ENCODE measurements at regions not wholly inside any gene's neighbourhood (a gene's known extent, or its start where the extent isn't known, plus 50 kb on each side); places are given as distances from the start of the nearest gene placed in this dataset.

DNA sequence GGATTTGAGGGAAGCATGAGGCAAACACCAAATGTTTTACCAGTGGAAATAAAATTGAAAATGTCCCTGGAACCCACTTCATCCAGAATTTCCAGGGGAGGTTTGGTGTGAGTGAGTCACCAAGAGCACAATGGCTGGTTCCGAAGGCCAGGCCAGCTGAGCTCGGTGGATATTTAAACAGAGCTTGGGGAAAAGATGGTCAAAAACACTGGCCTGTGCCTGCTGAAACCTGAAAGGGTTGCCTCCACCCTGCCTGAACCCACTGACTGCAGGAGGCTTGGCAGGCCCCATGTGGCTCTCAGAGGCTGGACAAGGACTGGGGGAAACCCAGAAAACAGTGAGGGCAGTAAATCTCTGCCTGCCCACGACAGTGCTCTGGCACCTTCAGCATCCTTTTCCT, 93.9 kb downstream of the TTC32 start:
- DNase-seq = no peak

DNA sequence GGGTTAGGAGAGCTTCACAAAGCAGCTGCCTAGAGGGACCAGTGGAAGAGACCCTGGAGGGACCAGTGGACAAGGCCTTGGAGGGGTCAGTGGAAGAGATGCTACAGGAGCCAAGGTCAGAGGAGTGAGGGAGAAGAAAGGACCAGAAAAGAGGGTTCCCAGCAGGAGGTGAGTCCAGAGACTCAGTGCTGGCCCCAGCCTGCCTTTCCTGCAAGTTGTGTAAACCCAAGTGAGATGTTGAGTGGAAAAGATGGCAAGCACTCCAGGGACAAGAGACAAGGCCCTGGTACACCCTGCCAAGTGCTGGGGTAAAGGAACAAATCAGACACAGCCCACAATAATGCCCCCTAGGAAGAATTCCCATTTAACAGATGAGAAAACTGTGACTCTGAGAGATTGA, 94.4 kb downstream of the TTC32 start:
- no peak for DNase-seq

DNA sequence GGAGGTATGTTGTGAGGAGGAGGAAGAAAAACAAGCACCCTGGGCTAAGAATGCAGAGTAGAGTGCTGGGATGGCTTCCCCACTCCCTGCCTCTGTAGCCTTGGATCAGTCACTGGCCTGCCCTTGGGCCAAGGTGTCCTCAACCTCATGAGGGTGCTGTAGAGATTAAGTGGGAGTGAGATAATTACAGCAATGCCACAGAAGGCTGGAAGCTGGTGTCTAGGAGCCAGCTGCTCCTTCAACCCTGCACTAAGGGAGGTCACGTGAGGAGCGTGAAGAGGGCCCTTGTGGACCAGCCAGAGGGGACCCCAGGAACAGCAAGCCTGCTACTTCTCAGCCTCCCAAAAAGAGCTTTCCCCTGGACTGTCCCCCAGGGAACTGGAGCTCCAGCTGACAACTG, 95.2 kb downstream of the TTC32 start:
- DNase-seq = no peak

DNA sequence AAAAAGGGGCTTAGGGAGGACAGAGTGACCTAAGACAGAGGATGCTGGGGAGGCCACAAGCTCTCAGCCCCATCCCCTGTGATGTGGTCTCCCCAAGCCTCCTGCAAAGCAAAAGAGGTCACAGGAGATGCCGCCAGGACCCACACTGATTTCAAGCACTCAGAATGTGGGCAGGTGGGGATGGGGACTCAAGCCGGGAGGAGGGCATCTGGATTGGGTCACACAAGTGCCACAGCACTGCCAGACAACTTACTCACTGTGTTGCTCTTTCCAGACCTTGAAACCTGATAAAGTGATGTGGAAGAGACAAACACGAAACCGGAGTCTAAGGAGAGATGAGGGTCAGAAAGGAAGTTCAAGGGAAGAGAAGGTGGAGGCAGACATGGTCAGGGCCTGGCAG, 95.7 kb downstream of the TTC32 start:
- no peak for DNase-seq

DNA sequence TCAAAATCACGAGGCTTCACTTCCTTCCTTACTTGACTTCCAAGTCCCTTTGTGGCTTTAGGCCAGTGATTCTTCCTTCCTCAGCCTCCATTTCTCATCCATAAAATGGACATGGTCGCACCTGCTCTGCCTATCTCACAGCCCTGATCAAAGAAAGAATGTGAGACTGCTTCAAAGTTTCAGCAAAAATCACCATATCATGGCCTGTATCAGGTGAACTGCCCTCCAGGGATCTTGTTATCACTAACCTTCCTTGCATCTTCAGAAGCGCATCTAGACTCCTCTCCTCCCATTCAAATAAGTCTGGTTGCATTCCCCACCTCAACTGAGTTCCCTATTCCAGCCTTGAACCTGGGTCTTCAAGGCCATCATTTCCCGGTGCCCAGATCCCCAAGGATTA, 96.5 kb downstream of the TTC32 start:
- no peak for DNase-seq

DNA sequence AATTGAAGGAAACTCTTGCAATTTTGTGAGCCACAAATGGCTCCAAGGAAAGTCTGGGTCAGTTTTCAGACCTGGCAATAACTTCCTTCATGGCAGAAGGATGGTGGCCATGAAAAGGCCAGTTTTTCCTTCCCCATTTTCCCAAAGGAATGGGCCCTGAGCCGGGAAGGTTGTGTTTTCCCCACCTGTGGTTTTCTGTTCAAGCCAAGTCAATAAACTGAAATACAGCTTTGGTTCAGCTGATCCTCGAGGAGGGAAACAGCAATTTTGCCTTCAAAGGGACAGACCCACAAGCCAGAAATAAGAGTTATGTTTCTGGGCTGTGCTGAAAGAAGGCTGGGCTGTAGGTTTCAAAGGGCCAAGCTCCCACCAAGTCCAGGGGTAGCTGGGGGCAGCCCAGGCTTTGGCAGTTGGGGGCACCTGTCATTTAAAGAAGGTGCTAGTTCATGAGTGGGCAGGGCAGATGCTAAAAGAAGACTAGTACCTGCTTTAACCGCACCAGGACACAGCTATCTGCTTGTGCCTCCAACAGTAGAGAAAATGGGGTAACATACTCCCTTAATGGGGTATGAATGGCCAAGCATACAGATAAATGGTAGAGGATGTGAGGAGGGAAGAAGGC, 97.0 kb downstream of the TTC32 start:
- no peak for DNase-seq

DNA sequence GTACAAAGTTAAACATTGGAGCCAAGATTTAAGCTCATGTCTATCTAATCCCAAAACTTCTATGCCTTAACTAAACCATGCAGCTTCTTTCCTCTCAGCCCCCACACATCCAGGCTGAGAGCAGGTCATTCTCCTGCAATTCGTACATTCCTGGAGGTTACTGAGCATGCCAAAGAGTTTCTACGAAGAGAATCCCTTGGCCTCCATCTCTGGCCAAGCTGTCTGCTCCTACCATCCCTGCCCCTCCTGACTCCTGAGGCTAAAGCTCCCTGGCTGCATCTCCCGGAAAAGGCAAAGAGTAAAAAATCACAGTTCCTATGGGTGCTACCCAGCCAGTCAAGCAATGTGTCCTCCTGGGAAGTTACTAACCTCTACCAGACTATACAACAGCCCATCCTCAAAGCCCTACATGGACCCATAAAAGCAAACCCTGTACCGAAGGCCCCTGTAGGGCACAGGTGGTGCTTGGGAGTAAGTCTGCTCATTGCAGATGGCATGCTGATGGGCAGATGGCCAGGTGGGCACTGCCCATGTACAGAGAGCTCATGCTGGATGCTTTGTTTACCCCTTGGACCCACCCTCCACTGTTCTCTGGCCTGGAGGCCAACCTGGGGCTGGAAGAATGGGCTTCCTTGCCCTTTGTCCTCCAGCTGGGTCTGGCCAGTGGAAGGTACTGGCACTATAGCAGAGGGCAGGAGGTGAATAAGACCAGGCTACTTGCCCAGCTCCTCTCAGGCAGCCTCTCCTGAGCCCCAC, 99.5 kb downstream of the TTC32 start:
- DNase-seq = no peak

DNA sequence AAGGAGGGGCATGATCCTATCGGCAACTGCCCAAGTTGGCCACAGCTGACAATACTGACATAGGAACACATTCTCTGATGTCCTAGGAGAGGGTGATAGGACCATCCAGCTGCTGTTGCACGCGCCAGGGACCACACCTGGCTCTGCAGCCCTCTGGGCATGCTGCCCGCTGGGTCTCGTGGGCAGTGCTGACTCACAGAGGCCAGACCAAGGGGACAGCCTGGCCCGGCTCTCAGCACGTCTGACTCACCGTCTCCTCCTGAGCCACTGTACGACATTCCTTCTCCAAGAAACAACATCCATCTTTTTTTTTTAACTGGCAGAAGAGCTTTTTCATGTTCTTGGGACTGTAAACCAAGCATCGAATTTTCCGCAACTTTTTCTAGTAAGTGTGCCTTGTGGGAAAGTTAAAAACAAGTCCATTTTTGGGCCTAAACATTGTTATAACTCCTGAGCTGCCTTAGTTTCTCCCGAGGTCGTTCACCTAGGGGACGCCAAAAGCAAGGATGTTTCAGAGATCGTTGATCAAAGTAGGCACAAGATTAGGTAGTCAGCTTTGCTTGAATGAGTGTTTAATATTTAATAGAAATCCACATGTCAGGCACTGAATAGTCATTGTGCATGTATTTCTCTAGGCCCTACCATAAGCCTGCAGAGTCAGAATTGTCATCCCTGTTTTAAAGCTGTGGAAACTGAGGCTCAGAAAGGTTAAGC, 100.3 kb downstream of the TTC32 start:
- no peak for DNase-seq

DNA sequence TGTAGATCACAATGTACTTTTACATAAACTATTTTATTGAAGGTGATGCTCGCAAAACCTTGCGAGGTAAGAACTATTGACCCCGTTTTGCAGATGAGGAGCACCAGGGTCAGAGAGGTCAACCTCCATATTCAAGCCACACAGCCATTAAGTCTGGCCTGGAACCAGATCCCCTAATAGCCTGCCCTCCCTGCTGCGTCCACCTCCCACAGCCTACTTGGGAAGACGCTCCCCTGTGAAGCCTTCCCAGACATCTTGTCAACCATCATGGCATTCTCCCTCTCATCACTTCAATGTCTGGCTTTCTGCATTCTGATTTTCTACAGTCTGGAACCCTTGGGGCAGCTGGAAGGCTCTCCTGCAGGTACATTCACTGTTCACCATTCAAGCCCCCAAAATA, 101.0 kb downstream of the TTC32 start:
- DNase-seq = no peak

DNA sequence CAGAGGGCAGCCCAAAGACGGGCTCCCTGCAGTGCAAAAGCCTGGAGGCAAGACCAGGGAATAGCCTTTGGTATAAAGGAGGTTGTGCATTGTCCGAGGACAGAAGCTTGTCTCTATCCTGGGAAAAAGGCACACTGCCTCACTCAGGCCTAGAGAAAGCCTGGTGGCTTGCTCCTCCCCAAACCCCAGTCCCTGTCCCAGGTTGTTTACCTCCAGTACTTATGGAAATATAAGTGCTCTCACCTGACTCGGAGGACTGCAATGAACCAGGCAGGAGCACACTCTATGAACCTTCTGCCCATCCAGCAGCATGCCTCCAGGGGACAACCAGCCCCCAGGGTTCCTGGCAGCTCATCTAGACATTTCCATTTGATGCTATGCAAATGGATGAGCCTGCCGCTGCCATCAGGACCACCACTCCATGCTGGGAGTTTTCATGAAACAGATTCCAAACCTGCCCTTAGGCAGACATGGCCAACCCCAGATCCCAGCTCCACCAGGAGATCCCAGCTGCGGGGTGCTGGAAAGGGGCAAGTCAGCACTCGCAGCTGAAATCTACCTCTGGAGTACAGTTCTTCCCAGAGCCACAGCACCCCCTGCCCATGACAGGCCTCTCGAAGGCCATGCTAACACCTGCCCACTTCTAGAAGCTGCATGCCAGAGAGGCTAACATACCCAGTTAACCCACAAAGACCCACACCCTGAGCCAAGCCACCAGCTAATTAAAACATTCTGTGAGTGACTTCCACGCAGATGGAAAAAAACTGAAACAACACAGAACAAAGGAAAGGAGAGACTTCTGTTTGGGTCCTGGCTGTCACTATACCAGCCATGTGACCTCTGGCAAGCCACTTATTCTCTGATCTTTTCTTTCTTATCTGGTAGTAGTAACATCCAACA, 101.7 kb downstream of the TTC32 start:
- no peak for DNase-seq

DNA sequence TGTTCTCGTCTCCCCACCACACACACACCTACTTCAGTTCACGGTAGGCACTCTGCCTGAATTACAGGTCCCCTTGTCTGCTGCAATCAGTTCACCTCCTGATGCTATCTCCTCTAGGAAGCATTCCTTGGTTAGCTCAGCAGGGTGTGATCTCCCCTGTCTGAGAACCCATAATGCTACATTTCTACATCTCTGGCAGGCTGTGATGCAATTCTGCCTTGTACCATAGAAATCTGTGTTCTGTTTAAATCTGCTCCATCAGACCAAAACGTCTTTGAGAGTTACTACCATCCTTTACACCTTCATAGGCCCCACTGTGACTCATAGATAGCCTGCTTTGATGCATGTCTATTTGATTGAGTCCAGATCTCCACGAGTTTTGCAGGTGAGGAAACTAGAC, 103.9 kb downstream of the TTC32 start:
- no peak for DNase-seq

DNA sequence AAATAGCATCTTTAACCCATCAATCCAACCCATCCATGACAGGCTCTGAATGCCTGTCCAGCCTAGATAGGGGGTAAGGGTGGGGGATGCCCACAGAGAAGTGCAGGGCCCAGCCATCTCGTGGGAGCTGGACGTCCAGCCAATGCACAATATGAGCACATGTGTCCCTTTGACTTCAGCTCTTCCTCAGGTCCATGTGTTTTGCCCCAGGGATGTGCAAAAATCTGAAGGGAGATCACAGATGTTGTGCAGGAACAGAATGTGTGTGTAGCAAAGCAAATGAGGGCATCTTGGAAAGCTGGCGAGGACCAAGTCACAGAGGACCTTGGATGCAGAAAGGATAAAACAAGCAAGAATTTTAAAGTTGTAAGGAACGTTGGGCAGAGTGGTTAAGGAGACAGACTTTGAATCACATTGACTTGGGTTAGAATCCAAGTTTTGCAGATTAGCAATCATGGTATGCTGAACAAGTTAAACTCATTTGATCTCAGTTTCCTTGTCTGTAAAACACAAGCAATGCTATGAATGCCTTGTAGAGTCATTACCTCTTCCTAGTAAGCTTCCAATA, 104.5 kb downstream of the TTC32 start:
- no peak for DNase-seq

DNA sequence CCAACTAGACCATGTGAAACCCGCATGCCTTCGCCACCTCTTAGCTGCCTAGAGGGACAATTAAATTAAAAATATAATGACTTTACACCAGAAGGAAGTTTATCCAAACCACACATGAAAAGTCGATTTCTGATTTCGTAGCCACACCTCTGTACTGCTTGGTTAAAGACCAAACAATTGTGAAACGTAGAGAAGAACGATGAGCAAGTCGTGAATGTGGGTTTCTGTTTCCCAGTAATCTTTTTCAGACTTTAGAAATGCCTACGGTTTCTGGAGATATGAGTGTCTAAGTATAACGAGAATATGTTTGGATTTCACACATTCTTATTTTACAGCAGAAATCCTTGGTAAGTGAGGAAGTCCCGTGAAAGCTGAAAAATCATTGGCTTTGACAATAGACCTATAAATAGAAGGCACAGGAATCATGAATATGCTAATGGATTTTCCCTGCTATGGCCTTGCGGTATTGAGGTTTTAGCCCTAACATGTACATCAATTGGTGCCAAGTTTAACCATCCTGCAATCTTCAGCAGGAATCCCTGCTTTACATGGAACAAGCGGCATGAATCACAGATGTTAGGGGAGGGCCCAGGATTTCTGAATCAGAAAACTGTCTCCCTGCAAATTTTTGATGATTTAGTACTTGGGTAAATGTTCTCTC, 105.6 kb downstream of the TTC32 start:
- DNase-seq = no peak

DNA sequence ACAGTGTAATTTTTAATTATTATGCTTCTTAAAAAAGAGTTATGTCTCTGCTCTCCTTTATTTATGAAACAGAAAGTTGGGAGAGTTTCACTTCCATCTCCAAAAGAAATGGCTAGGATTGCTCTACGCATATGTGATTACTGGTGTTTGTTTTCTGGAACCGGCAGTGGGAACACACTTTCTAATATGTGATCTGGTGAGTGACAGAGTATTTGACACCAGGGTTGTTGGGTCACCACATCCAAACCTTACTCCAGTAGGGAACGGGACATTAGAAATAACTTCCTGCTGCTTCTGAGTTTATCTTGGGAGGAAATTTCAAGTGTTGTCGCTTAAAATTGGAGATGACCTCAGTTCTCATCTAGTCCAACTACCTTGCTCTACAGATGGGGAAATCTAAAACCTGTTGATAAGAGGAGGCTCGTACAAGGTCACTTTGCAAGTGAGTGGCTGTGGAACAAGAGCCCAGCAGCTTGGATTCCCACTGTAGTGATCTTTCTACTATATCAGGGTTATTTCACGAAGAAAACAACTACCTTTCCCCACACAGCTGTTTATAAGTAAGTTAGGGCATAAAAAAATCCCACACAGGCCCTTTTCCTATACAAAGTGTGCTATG, 108.5 kb downstream of the TTC32 start:
- no peak for DNase-seq

DNA sequence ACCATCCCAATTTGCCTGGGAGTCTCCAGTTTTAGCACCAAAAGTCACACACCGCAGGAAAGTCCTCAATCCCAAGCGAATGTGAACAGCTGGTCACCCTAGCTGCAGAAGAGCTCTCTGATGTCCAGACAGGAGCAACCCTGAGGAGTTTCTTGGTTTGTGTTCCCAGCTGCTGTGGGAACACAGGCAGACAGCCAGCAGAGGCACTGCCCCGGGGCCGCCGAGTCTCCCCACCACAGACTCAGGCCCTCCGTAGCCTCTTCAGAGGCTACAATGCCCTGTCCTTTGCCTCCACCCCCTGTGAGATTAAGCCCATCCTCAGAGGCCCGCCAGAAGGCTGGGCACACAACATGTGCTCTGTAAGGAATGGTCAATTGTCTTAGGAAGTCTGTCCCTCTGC, 111.5 kb downstream of the TTC32 start:
- DNase-seq = no peak

DNA sequence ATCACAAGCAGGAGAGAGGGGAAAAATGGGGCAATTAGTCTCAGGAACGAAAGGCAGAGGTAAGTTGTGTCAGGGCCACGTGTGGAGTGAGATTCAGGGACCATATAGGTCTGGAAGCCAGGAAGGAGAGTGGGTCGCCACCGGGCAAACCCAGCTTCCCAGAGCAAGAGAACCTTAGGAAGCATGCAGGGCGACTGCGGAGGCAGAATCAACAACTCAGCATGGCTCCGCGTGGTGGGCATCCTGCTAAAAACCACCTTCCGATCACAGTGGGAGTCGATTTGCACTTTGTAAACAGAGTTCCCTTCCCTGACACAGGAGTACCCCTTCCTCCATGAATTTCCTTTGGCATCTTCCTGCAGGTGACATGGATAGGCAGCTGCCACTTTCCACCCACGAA, 114.6 kb downstream of the TTC32 start:
- no peak for DNase-seq

DNA sequence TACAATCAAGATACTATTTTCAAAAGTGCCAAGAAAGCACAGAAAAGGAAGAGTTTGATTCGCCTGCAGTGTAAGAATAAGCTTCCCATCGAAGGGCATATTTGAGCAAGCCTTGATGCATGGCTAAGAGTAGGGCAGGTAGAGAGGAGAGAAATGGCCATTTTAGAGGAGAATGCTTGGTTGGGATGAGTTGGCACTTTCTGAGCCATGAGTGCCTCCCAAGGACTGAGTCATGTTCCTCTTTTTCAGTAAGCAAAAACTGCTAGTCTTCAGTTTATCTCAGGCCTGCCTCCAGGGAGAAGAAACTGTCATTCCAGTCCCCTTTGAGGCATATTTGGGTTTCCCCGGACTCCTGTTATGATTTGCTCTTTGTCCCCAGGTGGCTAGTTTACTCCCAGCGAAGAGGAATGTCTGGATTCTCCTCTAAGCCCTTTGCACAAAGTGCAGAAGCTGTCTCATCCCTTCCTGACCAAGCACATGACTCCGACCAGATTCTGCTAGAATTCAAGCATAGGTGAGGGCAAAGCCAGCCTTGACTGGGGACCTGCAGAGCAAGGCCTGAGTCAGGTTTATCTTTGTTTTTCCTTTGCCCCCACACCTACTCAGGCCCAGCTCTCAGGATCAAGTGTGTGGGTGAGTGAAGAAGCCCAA, 115.2 kb downstream of the TTC32 start:
- DNase-seq = peak; percentile 50 to 59

DNA sequence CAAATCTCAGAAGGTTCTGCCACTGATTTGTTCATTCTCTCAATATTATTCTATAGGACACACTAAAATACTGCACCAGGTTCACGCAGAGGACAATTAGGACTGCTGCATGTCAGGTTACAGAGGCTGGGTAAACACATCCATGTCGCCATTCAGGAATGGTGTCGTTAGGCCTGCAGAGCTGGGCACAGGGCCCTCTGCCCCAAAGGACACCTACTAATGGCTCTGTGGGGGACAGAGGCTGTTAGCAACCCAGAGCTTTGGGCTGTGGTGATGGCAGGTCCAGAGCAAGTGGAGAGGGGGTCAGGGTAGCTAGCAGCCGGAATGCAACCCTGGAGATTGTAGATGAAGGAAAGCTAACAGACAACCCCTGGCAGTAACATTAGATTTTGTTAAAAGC, 115.9 kb downstream of the TTC32 start:
- DNase-seq = no peak

DNA sequence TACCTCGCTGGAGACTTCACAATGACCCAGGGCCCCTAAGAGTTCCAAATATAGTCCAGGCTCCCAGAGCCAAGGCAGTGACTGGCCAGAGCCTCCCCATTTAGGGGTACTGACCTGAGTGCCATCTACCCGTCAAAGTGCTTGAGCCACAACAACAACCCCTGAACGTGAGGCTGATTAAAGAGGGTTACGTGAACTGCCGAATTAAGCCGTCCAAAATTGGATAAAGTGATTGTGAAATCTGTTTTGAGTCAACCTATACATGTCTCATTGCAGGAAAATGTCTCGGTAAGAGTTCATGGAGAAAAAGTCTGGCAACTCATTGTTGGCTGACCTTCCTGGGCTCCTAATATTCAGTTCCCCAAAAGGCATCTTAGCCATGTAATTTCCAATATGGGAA, 116.3 kb downstream of the TTC32 start:
- DNase-seq = no peak

DNA sequence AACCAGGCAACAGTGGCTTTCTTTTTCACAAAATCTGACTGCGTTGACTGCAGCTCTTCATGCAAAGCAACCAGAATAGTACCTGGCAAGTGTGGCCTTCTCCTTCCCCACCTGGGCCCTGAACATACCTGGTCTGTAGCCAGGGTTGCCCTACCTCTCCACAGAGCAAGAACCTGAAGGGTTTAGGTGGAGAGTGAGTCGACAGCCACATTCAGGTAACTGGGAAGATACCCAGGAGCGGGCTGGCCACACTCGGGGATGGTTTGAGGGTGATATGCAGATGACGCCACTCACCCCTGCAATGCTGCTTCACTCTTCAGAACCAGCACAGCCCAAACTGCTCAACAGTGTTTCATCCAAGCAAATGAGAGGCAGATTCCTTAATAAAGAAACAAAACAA, 117.3 kb downstream of the TTC32 start:
- no peak for DNase-seq

DNA sequence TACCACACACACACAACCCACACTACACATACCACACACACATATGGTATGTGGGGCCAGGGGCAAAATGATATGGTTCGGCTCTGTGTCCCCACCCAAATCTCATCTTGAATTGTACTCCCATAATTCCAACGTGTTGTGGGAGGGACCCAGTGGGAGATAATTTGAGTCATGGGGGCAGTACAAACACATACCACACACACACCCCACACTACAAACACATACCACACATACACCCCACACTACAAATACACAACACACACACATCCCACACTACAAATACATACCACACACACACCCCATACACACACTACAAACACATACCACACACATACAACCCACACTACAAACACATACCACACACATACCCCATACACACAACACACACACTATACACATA, 117.8 kb downstream of the TTC32 start:
- no peak for DNase-seq
